Hepatocyte (in vitro differentiated cells): ENCODE measurements at regions not wholly inside any gene's neighbourhood (a gene's known extent, or its start where the extent isn't known, plus 50 kb on each side); places are given as distances from the start of the nearest gene placed in this dataset.

ENCODE experiments used
- DNase-seq: peaks from one replicate; pipeline ENCODE4 v3.0.0-alpha.2; 2016; ENCODE audit warnings: low spot score
- H2AFZ ChIP-seq: fragments of 200-600 bp; sonication (generic); 2 replicates; pipeline ENCODE4 v1.6.0; 2016; ENCODE audit warnings: antibody characterized with exemption, mild to moderate bottlenecking
- H3K27ac ChIP-seq: fragments of 200-600 bp; sonication (generic); 2 replicates; pipeline ENCODE4 v1.5.1; 2016; ENCODE audit warnings: mild to moderate bottlenecking
- H3K27me3 ChIP-seq: fragments of 200-600 bp; sonication (generic); 2 replicates; pipeline ENCODE4 v1.6.1; 2016
- H3K36me3 ChIP-seq: fragments of 200-600 bp; sonication (generic); replicated peaks from 2 replicates; pipeline ENCODE4 v1.5.1; 2016; ENCODE audit warnings: low read depth; ENCODE audit not compliant: insufficient read depth
- H3K4me1 ChIP-seq: fragments of 200-600 bp; sonication (generic); 2 replicates; pipeline ENCODE4 v1.5.1; 2016; ENCODE audit warnings: mild to moderate bottlenecking, moderate library complexity; ENCODE audit not compliant: insufficient read depth
- H3K4me2 ChIP-seq: fragments of 200-600 bp; sonication (generic); 2 replicates; pipeline ENCODE4 v1.6.0; 2016
- H3K4me3 ChIP-seq: fragments of 200-600 bp; sonication (generic); 2 replicates; pipeline ENCODE4 v1.5.1; 2016; ENCODE audit warnings: mild to moderate bottlenecking
- H3K79me2 ChIP-seq: fragments of 200-600 bp; sonication (generic); 2 replicates; pipeline ENCODE4 v1.6.0; 2017; ENCODE audit warnings: mild to moderate bottlenecking
- H3K9me2 ChIP-seq: fragments of 200-600 bp; sonication (generic); replicated peaks from 2 replicates; pipeline ENCODE4 v1.6.0; 2017; ENCODE audit warnings: mild to moderate bottlenecking; ENCODE audit not compliant: insufficient read depth
- H3K9me3 ChIP-seq: fragments of 200-600 bp; sonication (generic); 2 replicates; pipeline ENCODE4 v1.5.1; 2016; ENCODE audit warnings: low read depth, mild to moderate bottlenecking
- H4K20me1 ChIP-seq: fragments of 200-600 bp; sonication (generic); 2 replicates; pipeline ENCODE4 v1.6.0; 2016; ENCODE audit warnings: mild to moderate bottlenecking; ENCODE audit not compliant: insufficient read depth, poor library complexity, severe bottlenecking
- EZH2 ChIP-seq: fragments of 200-600 bp; sonication (generic); IDR thresholded peaks from 2 replicates; pipeline ENCODE4 v1.6.1; 2016; ENCODE audit warnings: antibody characterized with exemption, mild to moderate bottlenecking, borderline replicate concordance
- EZH2phosphoT487 ChIP-seq: fragments of 200-600 bp; sonication (generic); IDR thresholded peaks from one replicate; pipeline ENCODE4 v1.6.1; 2018; ENCODE audit warnings: antibody characterized with exemption, mild to moderate bottlenecking, low read depth, moderate library complexity; ENCODE audit not compliant: unreplicated experiment, severe bottlenecking
- WGBS: methylation state at CpG from one replicate; pipeline ENCODE4 v1.1.6; 2016; ENCODE audit warnings: low lambda C conversion rate; ENCODE audit errors: missing lambda C conversion rate; 5-methylcytosine and 5-hydroxymethylcytosine counted together
- TF ChIP-seq, protein P1 (sequence below): fragments of 200-600 bp; sonication (generic); IDR thresholded peaks from 2 replicates; pipeline ENCODE4 v1.5.1; 2016; ENCODE audit warnings: antibody characterized with exemption, mild to moderate bottlenecking; ENCODE audit not compliant: poor library complexity

DNA sequence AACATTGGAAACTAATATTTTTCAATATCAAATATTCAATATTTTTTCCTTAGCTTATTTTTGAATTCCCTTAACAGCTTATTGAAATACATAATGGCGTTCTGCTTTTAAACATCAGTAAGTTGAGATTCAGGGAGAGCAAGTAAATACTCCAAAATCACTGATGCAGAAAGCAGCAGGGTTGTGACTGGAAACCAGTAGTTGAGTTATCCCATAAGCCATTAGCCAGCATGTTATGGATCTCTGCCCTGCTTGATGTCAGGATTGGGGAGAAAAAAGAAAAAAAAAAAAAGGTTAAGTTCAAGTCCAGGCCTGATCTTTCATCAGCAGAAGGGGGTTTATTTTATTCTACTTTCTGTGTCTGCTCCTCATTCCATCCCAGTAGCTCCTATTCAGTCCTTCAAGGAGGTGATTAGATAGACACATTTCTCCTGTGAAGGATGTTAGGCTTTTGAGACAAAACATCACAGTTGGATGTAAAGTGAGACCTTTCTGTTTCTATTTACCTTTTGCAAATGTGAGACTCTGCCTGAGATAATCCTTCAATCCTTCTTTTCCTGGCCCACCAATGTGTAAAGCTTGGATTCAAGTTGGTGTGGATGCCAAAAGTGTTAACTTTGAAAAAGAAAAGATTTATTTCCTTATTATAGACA lies 110.9 kb upstream of the HDAC9 start:
- no peak for DNase-seq
- WGBS, result 78% methylated on average over 1 of the region's 1 CpG

DNA sequence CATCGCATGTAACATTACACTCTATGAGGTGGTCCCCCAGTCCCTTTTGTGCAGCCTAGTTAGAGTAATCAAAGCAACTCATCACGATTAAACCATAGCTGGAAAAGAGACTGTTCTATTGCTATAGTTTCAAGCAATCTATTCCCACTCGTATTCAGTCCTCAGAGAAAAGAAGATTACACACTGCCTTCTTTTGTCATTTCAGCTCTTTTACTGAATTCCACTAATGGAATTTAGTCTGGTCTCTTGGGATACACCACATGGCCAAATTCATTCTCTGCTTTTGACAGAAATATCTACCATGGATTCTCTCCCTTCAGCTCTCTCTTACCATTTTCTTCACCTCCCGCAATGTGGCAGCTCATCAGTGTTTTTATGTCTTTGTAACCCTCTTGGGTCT lies 108.9 kb upstream of the HDAC9 start:
- no peak for DNase-seq
- H3K4me3 ChIP-seq, result no peak overlapping the region
- 93% methylated on average over 4 of the region's 4 CpGs for WGBS

More for the DNA sequence above, 110.9 kb upstream of the HDAC9 start:
- no peaks in the 10 kb centered on the region for H3K79me2 ChIP-seq
- no peaks in the 10 kb centered on the region for H3K4me1 ChIP-seq
- no peaks in the 10 kb centered on the region for H3K27me3 ChIP-seq
- H3K9me3 ChIP-seq, result no peaks in the 10 kb centered on the region
- H2AFZ ChIP-seq, result no peak overlapping the region
- H4K20me1 ChIP-seq, result no peaks in the 10 kb centered on the region
- TF ChIP-seq EZH2, result no peak
- no peak for TF ChIP-seq EZH2phosphoT487
- TF ChIP-seq, protein P1, sequence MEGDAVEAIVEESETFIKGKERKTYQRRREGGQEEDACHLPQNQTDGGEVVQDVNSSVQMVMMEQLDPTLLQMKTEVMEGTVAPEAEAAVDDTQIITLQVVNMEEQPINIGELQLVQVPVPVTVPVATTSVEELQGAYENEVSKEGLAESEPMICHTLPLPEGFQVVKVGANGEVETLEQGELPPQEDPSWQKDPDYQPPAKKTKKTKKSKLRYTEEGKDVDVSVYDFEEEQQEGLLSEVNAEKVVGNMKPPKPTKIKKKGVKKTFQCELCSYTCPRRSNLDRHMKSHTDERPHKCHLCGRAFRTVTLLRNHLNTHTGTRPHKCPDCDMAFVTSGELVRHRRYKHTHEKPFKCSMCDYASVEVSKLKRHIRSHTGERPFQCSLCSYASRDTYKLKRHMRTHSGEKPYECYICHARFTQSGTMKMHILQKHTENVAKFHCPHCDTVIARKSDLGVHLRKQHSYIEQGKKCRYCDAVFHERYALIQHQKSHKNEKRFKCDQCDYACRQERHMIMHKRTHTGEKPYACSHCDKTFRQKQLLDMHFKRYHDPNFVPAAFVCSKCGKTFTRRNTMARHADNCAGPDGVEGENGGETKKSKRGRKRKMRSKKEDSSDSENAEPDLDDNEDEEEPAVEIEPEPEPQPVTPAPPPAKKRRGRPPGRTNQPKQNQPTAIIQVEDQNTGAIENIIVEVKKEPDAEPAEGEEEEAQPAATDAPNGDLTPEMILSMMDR, result no peak
- no peaks in the 10 kb centered on the region for H3K9me2 ChIP-seq
- no peak overlapping the region for H3K27ac ChIP-seq
- no peak overlapping the region for H3K4me3 ChIP-seq
- H3K4me2 ChIP-seq, result no peak overlapping the region
- no peaks in the 10 kb centered on the region for H3K36me3 ChIP-seq

DNA sequence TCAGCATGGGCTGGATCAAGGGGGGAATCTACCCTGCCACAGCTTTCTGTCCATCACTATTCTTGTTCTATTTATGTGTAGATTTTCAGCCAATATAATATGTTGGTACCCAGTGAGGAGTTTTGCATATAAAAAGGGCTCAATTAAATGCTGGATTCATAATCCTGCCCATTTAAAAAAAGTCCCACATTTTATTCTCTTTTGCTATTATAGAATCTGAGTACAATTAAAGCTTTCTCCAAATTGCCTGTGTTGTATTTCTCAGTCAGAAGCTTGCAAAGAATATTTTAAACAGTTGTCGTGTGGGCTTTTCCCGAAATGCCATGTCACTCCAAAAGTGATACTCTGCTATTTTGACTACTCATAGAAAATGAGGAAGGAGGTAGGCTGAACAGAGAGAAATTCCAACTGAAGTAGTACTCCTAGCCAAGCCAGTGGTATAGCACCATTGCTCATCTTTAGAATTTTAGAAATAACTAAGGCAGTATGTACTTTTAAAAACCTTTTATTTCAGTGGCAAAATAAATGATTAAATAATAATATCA lies 108.3 kb upstream of the HDAC9 start:
- Histone ChIP-seq H3K4me2 (no peak overlapping the region), H4K20me1 (no peaks in the 10 kb centered on the region), H3K9me2 (no peaks in the 10 kb centered on the region), H3K4me1 (peaks cover 4% of the 10 kb centered on the region), H3K9me3 (no peaks in the 10 kb centered on the region), H3K4me3 (no peak overlapping the region), H3K79me2 (no peaks in the 10 kb centered on the region), H3K27ac (no peak overlapping the region), H2AFZ (no peak overlapping the region), H3K27me3 (no peaks in the 10 kb centered on the region), H3K36me3 (no peaks in the 10 kb centered on the region)
- TF ChIP-seq EZH2phosphoT487 (no peak), EZH2 (no peak)
- TF ChIP-seq, protein P1, result no peak
- no peak for DNase-seq
- 90% methylated on average over 2 of the region's 2 CpGs for WGBS

More for the DNA sequence above, 108.9 kb upstream of the HDAC9 start:
- Histone ChIP-seq H3K36me3 (no peaks in the 10 kb centered on the region), H3K27me3 (no peaks in the 10 kb centered on the region), H4K20me1 (no peaks in the 10 kb centered on the region), H3K9me2 (no peaks in the 10 kb centered on the region), H3K27ac (no peak overlapping the region), H3K4me1 (peaks cover 4% of the 10 kb centered on the region), H3K79me2 (no peaks in the 10 kb centered on the region), H3K4me2 (no peak overlapping the region), H2AFZ (no peak overlapping the region), H3K9me3 (no peaks in the 10 kb centered on the region)
- no peak for TF ChIP-seq EZH2phosphoT487
- no peak for TF ChIP-seq EZH2
- TF ChIP-seq, protein P1, result no peak
